GM21737 (cell line): ENCODE measurements at regions not wholly inside any gene's neighbourhood (a gene's known extent, or its start where the extent isn't known, plus 50 kb on each side); places are given as distances from the start of the nearest gene placed in this dataset.
"Not testable (repeated sequence)": the region's sequence is repeated elsewhere in the genome, so short reads cannot be mapped to it uniquely, and the experiment has no call there.

Experiments
- ATAC-seq: cut with Tn5 transposase; IDR thresholded peaks from one replicate; pipeline ENCODE4 v1.9.1; 2021; ENCODE audit warnings: mild to moderate bottlenecking, moderate library complexity; ENCODE audit not compliant: unreplicated experiment

DNA sequence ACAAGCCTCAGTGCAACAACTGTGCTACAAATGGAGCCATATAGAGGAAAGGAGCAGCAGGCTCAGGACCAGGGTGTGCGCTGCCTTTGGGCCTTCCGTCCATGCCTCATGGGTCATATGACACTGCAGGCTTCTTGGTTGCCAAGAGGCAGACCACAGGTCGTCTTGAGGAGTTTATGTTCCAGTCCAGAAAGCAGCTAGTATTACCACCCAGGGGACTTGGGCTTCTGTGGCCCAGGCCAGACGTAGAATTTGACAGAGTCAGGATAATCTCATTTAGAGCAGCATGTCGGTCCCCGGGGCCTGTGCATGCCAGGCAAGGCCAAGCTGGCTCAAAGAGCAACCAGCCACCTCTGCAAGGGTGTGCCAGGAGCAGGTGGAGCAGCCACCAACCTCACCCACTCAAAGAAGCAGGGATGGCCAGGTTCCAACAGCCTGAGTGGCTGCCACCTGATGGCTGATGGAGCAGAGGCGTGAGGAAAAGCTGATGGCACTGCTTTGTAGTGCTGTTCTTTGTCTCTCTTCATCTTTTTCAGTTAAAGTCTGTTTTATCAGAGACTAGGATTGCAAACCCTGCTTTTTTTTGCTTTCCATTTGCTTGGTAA, 109.1 kb downstream of the CCDC74A start:
- ATAC-seq, result not testable (repeated sequence)

DNA sequence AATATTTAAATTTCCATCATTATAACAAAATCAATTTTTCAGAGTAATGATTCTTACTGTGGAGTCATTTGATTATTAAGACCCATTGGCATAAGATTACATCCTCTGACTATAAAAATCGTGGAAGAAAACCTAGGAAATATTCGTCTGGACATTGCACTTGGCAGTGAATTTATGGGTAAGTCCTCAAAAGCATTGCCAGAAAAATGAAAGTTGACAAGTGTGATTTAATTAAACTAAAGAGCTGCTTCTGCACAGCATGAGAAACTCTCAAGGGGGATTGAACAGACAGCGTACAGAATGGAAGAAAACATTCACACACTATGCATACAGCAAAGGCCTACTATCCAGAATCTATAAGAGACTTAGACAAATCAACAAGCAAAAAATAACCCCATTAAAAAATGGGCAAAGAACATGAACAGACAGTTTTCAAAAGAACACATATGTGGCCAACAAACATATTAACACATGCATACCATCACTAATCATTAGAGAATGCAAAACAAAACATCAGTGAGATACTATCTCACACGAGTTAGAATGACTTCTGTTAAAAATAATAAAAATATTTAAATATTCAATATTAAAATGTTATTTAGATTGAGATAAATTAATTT, 111.4 kb downstream of the CCDC74A start:
- not testable (repeated sequence) for ATAC-seq

DNA sequence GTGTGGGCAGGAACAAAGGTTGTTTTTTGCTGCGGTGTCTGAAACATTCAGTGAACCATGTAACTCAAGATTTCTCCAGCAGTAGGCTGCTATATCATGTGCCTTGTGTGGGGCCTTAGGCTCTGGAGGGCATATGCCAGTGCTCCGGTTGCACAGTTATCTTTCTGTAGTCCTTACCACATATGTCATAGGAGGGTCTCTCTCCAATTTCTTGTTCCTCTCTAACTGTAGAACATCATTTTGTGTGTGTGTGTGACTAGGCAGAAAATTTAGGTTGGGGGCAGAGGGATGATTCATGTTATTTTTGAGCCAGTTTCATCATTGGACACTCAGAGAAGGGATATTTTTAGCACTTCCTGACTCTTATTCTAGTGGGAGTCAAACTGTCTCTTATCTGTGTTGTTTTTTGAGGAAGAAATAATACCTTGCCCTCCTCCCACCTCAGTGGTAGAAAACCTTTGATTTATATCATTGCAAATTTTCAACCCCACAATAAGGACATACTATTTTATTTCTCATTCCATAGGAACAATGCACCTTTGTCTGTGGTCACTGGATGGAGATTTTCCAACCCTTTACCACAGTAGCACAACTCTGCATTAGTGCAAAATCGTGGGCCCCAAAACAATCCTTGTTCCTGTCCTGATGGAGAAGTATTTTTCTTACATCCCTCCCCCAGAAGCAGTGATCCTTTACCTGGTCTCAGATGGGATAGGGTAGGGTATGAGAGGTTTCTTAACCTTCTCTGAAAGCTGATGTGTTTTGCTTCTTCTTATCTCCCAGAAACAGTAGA, 113.9 kb downstream of the CCDC74A start:
- ATAC-seq, result no peak

DNA sequence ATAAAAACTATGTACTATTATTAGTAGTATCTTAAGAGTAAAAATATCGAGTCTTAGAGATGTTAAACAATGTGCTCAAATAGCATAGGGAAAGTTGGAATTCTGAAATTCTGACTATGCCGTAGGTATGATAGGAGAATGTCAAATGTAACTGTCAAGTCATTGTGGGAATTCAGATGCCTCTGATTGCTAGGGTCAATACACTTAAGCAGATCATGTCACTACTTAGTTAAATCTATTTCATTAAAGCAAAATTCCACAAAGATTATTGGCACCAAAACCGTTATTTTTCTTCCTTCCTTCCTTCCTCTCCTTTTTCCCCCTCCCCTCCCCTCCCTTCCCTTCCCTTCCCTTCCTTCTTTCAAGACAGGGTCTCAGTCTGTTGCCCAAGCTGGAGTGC, 115.5 kb downstream of the CCDC74A start:
- not testable (repeated sequence) for ATAC-seq

DNA sequence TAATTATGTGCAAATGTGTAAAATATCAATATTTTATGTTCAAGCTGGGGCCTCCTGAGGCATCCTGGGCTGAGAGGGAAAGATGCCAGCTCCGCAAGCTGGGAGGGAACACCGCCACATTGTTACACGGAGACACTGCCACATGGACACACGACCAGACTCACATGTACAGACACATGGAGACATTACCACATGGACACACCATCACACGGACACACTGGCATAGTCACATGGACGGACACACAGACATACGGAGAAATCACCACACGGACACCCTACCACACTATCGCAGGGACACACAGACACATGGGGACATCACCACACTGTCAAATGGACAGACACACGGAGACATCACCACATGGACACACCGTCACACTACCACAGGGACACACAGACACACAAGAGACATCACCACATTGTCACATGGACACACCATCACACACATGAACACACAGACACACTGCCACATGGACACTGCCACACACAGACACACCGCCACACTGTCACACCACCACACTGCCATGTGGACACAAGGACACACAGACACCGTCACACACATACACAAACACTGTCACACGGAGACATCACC, 117.6 kb downstream of the CCDC74A start:
- no peak for ATAC-seq

DNA sequence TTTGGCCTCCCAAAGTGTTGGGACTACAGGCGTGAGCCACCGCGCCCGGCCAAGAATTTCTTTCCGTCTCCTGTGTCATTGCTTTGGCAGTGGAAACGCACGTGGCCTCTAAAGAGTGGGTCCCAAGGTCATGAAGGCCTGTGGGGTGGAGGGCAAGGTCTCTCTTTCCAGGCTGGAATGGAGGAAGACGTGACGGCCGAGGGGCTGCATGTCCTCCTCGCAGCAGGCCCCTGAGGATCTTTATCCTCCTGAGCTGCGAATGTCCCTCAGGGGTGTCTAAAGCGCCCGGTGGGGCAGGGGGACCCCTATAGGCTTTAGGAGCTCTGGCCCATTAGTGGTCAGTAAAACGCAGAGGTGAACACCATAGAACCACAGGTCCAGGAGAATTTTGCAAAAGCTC, 118.5 kb downstream of the CCDC74A start:
- ATAC-seq, result not testable (repeated sequence)

DNA sequence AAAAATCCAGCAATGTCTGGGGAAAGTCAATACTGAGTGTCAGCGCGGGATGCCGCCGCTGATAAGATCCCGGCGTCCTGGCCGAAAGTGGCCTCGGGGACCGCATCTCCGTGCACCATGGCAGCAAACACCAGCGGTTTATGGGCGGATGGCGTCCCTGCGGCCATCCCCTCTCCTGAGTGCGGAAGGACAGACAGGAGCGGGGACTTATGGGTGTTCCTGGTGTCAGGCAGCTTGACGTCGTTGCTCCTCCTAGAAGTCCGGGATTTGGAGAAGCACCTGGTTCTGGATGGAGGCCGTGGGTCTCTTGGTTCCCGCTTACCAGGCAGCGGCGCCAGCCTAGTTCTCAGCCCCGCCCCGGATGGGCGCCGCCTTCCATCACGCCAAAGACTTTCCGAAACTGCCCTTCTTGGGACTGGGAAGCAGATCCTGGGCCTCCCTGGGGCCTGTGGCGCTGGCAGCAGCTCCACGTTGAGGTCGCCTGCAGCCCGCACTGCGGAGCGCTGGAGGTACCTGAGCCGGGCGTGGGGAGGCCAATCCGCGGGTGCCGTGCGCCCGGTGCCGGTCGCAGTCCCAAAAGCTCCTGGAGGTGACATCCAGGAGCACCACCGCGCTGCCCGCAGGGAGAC, 119.1 kb downstream of the CCDC74A start:
- ATAC-seq, result no peak

DNA sequence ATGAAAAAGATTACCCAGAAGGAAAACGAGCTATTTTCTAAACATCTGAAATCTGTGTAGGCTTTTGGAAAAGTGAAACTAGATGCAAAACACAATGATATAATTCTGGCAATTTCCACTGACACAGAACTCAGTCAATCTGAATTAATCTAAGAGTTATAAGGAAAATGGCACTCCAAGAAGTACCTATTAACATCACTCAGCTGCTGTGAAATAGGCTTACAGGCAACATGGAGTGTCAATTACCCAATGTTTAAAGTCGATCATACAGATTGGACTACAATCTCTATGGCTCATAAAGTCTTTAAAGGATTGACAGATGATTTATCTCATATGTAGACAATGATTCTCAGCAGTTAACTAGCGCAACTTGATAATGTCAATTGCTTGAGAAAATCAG, 120.9 kb downstream of the CCDC74A start:
- ATAC-seq, result not testable (repeated sequence)

DNA sequence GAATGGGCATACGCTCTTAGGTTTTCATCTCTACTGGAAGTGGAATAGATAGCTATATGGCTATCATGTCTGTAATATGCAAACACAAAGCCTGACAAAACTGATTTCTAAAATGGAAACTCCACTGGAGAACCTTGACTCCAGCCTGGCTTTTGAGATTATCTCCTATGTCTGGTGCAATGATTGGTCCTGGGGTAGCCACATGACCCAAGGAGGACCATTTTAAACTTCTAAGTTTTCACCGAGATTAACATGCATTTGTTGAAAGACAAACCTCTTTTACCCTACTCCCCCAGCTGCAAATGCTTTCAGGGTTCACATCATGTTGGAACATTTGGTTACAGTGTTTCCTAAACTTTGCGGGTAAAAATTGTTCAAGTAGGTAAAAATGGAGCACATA, 124.6 kb downstream of the CCDC74A start:
- ATAC-seq, result not testable (repeated sequence)

DNA sequence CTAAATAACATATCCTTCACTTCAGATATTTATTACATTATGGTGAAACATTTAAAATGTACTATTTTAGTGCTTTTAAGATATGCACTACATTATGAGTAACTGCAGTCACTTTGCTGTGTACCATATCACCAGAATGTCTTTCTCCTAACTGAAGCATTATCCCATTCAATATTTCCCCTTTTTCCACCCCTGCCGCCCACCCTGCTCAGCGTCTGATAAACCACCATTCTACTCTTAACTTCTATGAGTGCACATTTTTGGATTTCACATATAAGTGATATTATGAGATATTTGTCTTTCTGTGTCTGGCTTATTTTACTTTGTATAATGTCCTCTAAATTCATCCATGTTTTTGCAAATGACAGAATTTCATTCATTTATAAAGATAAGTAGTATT, 126.4 kb downstream of the CCDC74A start:
- ATAC-seq, result not testable (repeated sequence)

DNA sequence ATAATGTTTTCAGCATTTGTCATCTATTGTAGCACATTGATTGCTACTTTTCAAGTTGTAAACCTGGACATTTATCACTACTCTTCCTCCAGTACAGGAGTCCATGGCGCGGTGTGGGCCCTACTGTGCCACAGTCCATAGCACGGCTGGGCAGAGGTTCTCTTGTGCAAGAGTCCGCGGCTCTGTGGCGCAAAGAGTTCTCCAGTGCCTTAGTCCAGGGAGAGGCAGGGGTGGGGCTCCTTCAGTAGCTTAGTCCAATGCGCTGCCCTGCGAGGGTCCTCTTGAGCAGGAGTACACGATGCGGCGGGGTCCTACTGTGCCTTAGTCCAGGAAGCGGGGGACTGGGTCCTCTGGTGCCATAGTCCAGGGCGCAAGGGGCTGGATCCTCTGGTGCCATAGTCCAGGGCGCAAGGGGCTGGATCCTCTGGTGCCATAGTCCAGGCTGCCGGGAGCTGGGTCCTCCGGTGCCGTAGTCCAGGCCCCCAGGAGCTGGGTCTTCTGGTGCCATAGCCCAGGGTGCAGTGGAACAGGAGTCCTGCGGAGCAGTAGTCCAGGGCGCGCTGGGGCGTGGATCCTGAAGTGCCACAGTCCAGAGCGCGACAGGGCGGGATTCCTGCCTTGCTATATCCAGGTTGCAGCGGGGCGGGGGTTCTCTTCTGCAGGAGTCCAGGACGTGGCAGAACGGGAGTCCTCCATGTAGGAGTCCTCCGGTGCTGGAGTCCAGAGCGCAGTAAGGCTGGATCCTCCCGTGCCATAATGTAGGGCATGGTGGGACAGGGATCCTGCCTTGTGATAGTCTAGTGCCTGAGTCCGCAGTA, 129.3 kb downstream of the CCDC74A start:
- ATAC-seq, result no peak

DNA sequence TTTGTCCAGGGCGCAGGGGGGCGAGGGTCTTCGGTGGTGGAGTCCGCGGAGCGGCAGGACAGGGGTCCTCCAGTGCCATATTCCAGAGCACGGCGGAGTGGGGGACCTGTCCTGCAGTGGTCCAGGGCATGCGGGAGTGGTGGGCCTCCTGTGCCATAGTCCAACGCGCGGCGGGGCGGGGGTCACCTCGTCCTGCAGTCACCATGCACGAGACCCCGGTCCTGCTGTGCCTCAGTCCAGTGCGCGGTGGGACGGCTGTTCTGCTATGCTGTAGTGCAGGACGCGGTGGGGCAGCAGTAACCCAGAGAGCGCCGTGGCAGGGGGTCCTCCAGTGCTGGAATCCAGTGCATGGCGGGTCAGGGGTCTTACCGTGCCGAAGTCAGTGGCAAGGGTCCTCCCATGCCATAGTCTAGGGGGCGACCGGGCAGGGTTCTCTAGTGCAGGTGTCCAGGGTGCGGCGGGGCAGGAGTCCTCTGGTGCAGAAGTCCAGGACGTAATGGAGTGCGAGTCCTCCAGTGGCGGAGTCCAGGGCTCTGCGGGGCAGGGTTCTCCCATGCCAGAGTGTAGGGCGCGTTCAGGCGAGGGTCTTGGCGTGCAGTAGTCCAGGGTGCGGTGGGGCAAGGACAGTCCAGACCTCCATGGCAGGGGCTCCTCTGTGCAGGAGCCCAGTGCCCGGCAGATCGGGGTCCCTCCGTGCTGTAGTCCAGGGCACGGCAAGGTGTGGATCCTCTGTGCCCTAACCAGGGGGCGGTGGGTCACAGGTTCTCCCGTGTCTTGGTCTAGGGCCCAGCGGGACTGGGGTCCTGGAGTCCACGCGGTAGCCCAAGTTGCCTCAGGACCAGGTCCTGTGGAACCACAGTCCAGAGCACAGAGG, 130.4 kb downstream of the CCDC74A start:
- ATAC-seq, result no peak

DNA sequence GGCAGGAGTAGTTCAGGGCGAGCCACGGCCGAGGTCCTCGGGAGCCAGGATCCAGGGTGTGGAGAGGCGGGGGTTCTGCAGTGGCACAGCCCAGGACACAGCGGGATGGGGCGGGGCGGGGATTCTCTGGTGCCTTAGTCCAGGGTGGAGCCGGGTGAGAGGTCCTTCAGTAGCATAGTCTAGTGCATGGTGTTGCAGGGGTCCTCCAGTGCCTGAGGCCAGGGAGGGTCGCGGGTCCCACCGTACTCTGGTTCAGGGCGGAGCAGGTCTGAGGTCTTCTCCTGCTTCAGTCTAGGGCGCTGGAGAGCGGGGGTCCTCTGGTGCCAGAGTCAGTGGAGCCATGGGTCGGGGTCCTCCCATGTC, 131.1 kb downstream of the CCDC74A start:
- ATAC-seq, result no peak

DNA sequence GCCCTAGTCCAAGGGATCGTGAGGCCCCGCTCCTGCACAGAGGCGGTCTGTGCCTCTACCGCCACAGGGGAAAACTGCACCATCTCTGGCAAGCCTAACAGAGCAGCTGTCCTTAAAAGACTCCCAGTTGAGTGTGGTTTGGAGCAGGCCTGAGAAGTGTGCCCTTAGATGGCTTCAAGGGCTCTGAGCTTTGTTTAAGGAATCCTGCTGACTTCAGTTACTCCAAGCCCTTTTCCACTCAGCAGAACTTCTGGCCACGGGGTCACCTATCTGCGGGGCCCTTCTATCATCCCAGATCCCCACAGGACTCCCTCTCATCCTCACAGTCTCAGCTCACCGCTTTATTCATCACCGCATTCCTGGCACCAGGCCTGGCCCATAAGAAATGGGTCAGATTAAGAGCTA, 131.5 kb downstream of the CCDC74A start:
- ATAC-seq, result no peak

DNA sequence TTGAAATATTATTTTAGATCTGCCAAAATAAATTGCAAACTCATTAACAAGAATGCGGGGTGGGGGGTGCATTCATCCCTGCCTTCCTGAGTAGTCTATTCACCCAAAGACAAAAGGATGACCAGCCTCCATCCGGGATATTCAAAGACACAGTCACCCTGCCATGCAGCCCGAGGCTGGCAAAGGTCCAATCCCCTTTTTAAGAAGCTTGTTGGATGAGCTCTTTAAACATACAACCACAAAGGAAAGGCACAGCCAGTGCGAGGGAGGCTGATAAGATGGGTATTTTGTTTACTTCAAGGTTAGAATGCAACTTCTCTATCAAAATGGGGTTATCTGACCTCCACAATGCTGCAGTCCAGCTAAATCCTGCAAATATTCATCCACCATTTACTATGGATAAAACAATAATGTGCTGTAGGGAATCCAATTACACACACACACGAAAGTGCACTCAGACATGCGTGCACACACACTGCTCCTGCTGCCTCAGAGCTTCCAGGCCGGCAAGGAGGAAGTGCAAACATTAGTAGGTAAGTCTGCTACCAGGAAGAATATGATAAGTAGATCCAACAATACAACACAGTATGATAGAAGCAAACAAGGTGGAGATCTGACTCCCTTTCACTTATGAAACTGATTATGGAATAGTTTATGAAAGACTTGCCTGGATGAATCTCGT, 133.6 kb downstream of the CCDC74A start:
- ATAC-seq, result not testable (repeated sequence)

DNA sequence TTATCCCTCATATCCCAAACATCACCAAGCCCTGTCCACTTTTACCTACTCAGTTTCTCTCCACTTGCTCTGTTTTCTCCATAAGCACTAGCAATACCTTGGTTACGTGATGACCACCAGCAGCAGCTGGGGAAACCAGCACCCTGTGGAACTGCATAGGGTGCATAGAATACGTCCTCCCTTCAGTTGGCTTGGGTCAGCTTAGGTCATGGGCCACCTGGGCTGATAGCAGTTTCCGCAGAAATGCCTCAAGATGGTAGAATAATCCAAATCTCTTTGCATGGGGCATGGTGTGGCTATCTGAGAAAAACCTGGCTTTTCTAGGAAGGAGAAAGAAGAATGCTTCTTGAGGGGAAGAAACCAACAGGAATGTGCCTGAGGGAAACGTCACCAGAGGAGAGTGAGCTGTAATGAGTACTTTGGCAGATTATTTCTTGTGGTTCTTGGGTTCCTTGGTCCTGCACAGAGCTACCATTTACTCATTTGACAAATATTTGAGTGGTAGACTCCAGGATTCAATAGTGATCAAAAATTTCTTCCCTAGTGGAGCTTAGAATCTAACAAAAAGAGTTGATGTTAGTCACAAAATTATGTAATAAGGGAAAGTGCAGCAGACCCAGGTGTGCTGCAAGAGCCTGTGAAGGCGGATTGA, 134.3 kb downstream of the CCDC74A start:
- ATAC-seq, result not testable (repeated sequence)

DNA sequence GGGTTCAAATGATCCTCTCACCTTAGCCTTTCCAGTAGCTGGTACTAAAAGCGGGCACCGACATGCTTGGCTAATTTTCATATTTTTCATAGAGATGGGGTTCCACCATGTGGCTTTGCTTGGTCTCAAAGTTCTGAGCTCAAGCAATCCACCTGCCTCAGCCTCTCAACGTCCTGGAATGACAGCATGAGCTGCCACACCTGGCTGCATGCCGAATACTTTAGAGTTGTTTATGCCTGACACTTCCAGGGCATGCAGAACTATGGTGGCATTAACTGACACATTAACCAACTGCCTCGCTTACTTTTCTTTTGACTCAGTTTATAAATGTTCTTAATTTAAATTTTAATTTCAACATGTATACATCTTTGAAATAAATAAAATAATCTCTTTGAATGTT, 135.8 kb downstream of the CCDC74A start:
- ATAC-seq, result not testable (repeated sequence)

DNA sequence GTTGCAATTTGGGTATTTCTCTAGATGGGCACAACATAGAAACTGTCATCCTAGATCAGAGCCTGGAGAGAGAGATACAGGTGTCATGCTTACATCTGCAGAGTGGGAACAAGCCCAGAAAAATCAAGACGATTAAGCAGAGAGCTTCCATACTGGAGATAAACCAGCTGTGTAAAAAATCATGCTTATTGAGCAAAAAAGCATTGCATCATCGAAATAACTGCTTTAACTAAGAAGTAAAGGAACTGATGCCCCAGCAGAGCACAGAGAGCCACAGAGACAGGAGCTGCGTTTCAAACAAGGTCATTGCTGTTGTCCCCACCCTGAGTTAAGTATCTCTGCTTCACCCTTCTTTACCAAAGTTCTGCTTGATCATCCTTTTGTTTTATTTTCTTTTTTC, 138.0 kb downstream of the CCDC74A start:
- not testable (repeated sequence) for ATAC-seq
